ENCODE measurements at regions not wholly inside any gene's neighbourhood (a gene's known extent, or its start where the extent isn't known, plus 50 kb on each side); places are given as distances from the start of the nearest gene placed in this dataset.

GRCh38 chr2:72028351-72028995, 119.2 kb downstream of the CYP26B1 start:
- no peak overlapping the region for H3K27ac ChIP-seq (ENCODE audit: control insufficient read depth, insufficient read depth)
- no peak overlapping the region for H2AFZ ChIP-seq (ENCODE audit: control insufficient read depth, low read depth, low read length)
- in situ Hi-C loops (cut with MboI), result no loop called here
- DNase-seq (ENCODE audit: low read depth, low spot score), result no peak
- H3K4me2 ChIP-seq (ENCODE audit: control insufficient read depth, insufficient read depth), result no peak overlapping the region
- RAD21 ChIA-PET (ENCODE audit: unreplicated experiment), result no interaction called here
- H3K9ac ChIP-seq (ENCODE audit: control insufficient read depth, insufficient read depth, low read length), result no peak overlapping the region
- TF ChIP-seq ETV6 (conservative IDR thresholded peaks at IDR 0.05 in 1 of 2, IDR thresholded peaks at IDR 0.05 in 1 of 2; ENCODE audit: borderline replicate concordance in 1 of 2, low read depth in 1 of 2) (no peak), TARDBP (IDR thresholded peaks at IDR 0.05; ENCODE audit: borderline replicate concordance) (no peak), E2F4 (IDR thresholded peaks at IDR 0.05; ENCODE audit: low read depth, low read length) (no peak), ATF7 (IDR thresholded peaks at IDR 0.05; ENCODE audit: low read depth) (no peak), MAX (IDR thresholded peaks at IDR 0.05; ENCODE audit: low read depth, low read length) (no peak), EED (IDR thresholded peaks at IDR 0.05; ENCODE audit: low read depth) (no peak), ASH2L (IDR thresholded peaks at IDR 0.05; ENCODE audit: borderline replicate concordance, low read depth) (no peak), NRF1 (conservative IDR thresholded peaks at IDR 0.05; ENCODE audit: low read depth, low read length) (no peak), PAX5 (IDR thresholded peaks at IDR 0.05; ENCODE audit: borderline replicate concordance, low read depth, low read length) (no peak), PBX3 (IDR thresholded peaks at IDR 0.05; ENCODE audit: insufficient replicate concordance, low read depth, low read length) (no peak), MTA2 (IDR thresholded peaks at IDR 0.05; ENCODE audit: low read depth) (no peak), IRF3 (IDR thresholded peaks at IDR 0.05) (no peak), LARP7 (IDR thresholded peaks at IDR 0.05) (no peak), IRF5 (IDR thresholded peaks at IDR 0.05; ENCODE audit: borderline replicate concordance) (no peak), HDAC2 (IDR thresholded peaks at IDR 0.05) (no peak), NFYA (IDR thresholded peaks at IDR 0.05; ENCODE audit: borderline replicate concordance, low read depth, low read length) (no peak), CHD4 (IDR thresholded peaks at IDR 0.05) (no peak), SPI1 (IDR thresholded peaks at IDR 0.05; ENCODE audit: borderline replicate concordance, insufficient read depth, low read depth, low read length) (no peak), ZNF622 (IDR thresholded peaks at IDR 0.05) (no peak), PML (IDR thresholded peaks at IDR 0.05; ENCODE audit: low read length) (no peak)
- no peak for ATAC-seq
- intact Hi-C loops (cut with micrococcal nuclease; ENCODE audit: unreplicated experiment), result no loop called here
- 31% methylated on average over 12 of the region's 12 CpGs for WGBS (ENCODE audit: insufficient coverage, insufficient replicate concordance, low lambda C conversion rate, missing lambda C conversion rate)
- no peaks in the 10 kb centered on the region for H4K20me1 ChIP-seq (ENCODE audit: control insufficient read depth, insufficient read depth)
- no TSS peak for BruUV-seq (replicated peaks)
- no peaks in the 10 kb centered on the region for H3K79me2 ChIP-seq (ENCODE audit: control insufficient read depth, insufficient read depth, low read length)
- peaks cover 0 to 1% of the 10 kb centered on the region in 2 experiments; a peak in 2 of 4 replicates for H3K27me3 ChIP-seq (replicated peaks in 1 of 2; ENCODE audit: control insufficient read depth in 2 of 2, insufficient read depth in 2 of 2, low read length in 1 of 2)
- no peak overlapping the region for H3K4me3 ChIP-seq
- POLR2A ChIA-PET, result no interaction called here
- SMC1A ChIA-PET (ENCODE audit: uncharacterized antibody, unreplicated experiment), result no interaction called here
- FAIRE-seq, result no peak
- no peaks in the 10 kb centered on the region for H3K36me3 ChIP-seq (ENCODE audit: control insufficient read depth in 2 of 2, insufficient read depth in 2 of 2, low read length in 1 of 2)
- H3K4me1 ChIP-seq (ENCODE audit: control insufficient read depth, insufficient read depth, low read length), result no peaks in the 10 kb centered on the region
- H3K9me3 ChIP-seq (replicated peaks; ENCODE audit: control insufficient read depth, insufficient read depth, low read length), result no peaks in the 10 kb centered on the region
- CTCF ChIA-PET, result no interaction called here

Data from GM12878 (cell line).